ENCODE measurements at regions not wholly inside any gene's neighbourhood (a gene's known extent, or its start where the extent isn't known, plus 50 kb on each side); places are given as distances from the start of the nearest gene placed in this dataset.

GRCh38 chr6:17038316-17038715 is 63.5 kb upstream of the STMND1 start:
- DNase-seq (no peak), ATAC-seq (no peak)
- TF ChIP-seq CTCF (IDR thresholded peaks at IDR 0.05): no peak
- Histone ChIP-seq H3K4me3 (no peak overlapping the region), H3K9me3 (no peaks in the 10 kb centered on the region), H3K27ac (no peak overlapping the region), H3K4me1 (peaks cover 6% of the 10 kb centered on the region), H3K27me3 (ENCODE audit: low read depth) (no peaks in the 10 kb centered on the region), H3K36me3 (no peaks in the 10 kb centered on the region)
- intact Hi-C loops (cut with DNase I): no loop called here

GRCh38 chr6:17036065-17036393 is 65.8 kb upstream of the STMND1 start:
- no peak overlapping the region for H3K27ac ChIP-seq
- intact Hi-C loops (cut with DNase I): no loop called here
- no peaks in the 10 kb centered on the region for H3K36me3 ChIP-seq
- H3K4me3 ChIP-seq: no peak overlapping the region
- no peaks in the 10 kb centered on the region for H3K4me1 ChIP-seq
- H3K27me3 ChIP-seq (ENCODE audit: low read depth): no peaks in the 10 kb centered on the region
- DNase-seq (no peak), ATAC-seq (no peak)
- TF ChIP-seq CTCF (IDR thresholded peaks at IDR 0.05): no peak
- H3K9me3 ChIP-seq: no peaks in the 10 kb centered on the region

- H3K36me3 ChIP-seq: no peaks in the 10 kb centered on the region
- intact Hi-C loops (cut with DNase I): no loop called here
- H3K4me3 ChIP-seq: no peak overlapping the region
- DNase-seq: no peak
- H3K27ac ChIP-seq: no peak overlapping the region
- no peak for ATAC-seq
- H3K9me3 ChIP-seq: no peaks in the 10 kb centered on the region
- no peak for TF ChIP-seq CTCF (IDR thresholded peaks at IDR 0.05)
- no peaks in the 10 kb centered on the region for H3K4me1 ChIP-seq
- no peaks in the 10 kb centered on the region for H3K27me3 ChIP-seq (ENCODE audit: low read depth)
Observed at GRCh38 chr6:17035257-17036064, 66.4 kb upstream of the STMND1 start.

- Histone ChIP-seq H3K4me1 (no peaks in the 10 kb centered on the region), H3K27ac (no peak overlapping the region), H3K9me3 (no peaks in the 10 kb centered on the region), H3K27me3 (ENCODE audit: low read depth) (no peaks in the 10 kb centered on the region), H3K4me3 (no peak overlapping the region), H3K36me3 (no peaks in the 10 kb centered on the region)
- DNase-seq (no peak), ATAC-seq (no peak)
- intact Hi-C loops (cut with DNase I): no loop called here
- no peak for TF ChIP-seq CTCF (IDR thresholded peaks at IDR 0.05)
Observed at GRCh38 chr6:17033746-17034145, 68.1 kb upstream of the STMND1 start.

- ATAC-seq: peak in 1 of 2 donors; percentile 59
- TF ChIP-seq CTCF (IDR thresholded peaks at IDR 0.05): no peak
- no peaks in the 10 kb centered on the region for H3K36me3 ChIP-seq
- H3K27ac ChIP-seq: no peak overlapping the region
- peak; percentile 50 for DNase-seq
- H3K4me3 ChIP-seq: no peak overlapping the region
- no peaks in the 10 kb centered on the region for H3K9me3 ChIP-seq
- intact Hi-C loops (cut with DNase I): no loop called here
- no peaks in the 10 kb centered on the region for H3K4me1 ChIP-seq
- H3K27me3 ChIP-seq (ENCODE audit: low read depth): no peaks in the 10 kb centered on the region
Observed at GRCh38 chr6:17032988-17033634, 68.7 kb upstream of the STMND1 start.

All from lower lobe of right lung (tissue), 2 donors.